Naive thymus-derived CD4-positive, alpha-beta T cell (primary cell): ENCODE measurements at regions not wholly inside any gene's neighbourhood (a gene's known extent, or its start where the extent isn't known, plus 50 kb on each side); places are given as distances from the start of the nearest gene placed in this dataset.

Experiments used
- ATAC-seq: fragments of 150-1000 bp; cut with Tn5 transposase; 2 replicates; pipeline ENCODE4 v1.10.0; 2021; ENCODE audit warnings: mild to moderate bottlenecking, moderate library complexity
- CTCF ChIA-PET: fragments of 350-600 bp; sonication (Branson Sonifier 250); formaldehyde crosslinking; loops from one replicate; lab custom pipeline; 2021; ENCODE audit warnings: antibody characterized with exemption; lab: Charles Lee
- POLR2A ChIA-PET: fragments of 350-600 bp; sonication (Branson Sonifier 250); formaldehyde crosslinking; loops from one replicate; lab custom pipeline; 2021; ENCODE audit warnings: antibody characterized with exemption, inconsistent platforms; lab: Charles Lee
- DNase-seq, 9 donors: peaks; one replicate each; pipeline versions ENCODE4 v3.0.0 to v3.0.0-alpha.2; 2020 to 2022; ENCODE audit warnings: mixed read lengths in 1 of 9
- H3K27ac ChIP-seq: one replicate; pipeline ENCODE4 v1.7.0; 2013; ENCODE audit warnings: mild to moderate bottlenecking, low read depth, low read length, moderate library complexity
- H3K27me3 ChIP-seq, 2 donors: one replicate each; pipeline ENCODE4 v1.7.0; 2013; ENCODE audit warnings: low read length in 2 of 2, mild to moderate bottlenecking in 2 of 2, moderate library complexity in 2 of 2; ENCODE audit not compliant: control insufficient read depth in 2 of 2, insufficient read depth in 2 of 2
- H3K36me3 ChIP-seq, 3 experiments: 1 replicate in 2 of 3; 2 replicates in 1 of 3; pipeline ENCODE4 v1.7.0; 2013; ENCODE audit warnings: low read length in 3 of 3, mild to moderate bottlenecking in 3 of 3, moderate library complexity in 1 of 3; ENCODE audit not compliant: insufficient read depth in 3 of 3, control insufficient read depth in 2 of 3
- H3K4me1 ChIP-seq, 2 donors: one replicate each; pipeline ENCODE4 v1.7.0; 2013; ENCODE audit warnings: low read length in 2 of 2, mild to moderate bottlenecking in 2 of 2, moderate library complexity in 1 of 2; ENCODE audit not compliant: control insufficient read depth in 2 of 2, insufficient read depth in 2 of 2
- H3K4me3 ChIP-seq: 2 replicates; pipeline ENCODE4 v1.7.0; 2013; ENCODE audit warnings: mild to moderate bottlenecking, low read length
- H3K9me3 ChIP-seq, 3 experiments: 1 replicate in 2 of 3; 2 replicates in 1 of 3; pipeline ENCODE4 v1.7.0; 2013; ENCODE audit warnings: low read length in 3 of 3; ENCODE audit not compliant: control insufficient read depth in 2 of 3
- H3K27ac Mint-ChIP-seq, 9 donors: one replicate each; pipeline ENCODE4 v1.8.0; 2020 to 2022; ENCODE audit warnings: mixed read lengths in 9 of 9, mild to moderate bottlenecking in 8 of 9, moderate library complexity in 5 of 9, inconsistent platforms in 2 of 9
- H3K27me3 Mint-ChIP-seq, 5 donors: one replicate each; pipeline ENCODE4 v1.8.0; 2021 to 2022; ENCODE audit warnings: mixed read lengths in 5 of 5, mild to moderate bottlenecking in 1 of 5
- H3K36me3 Mint-ChIP-seq, 5 donors: one replicate each; pipeline ENCODE4 v1.8.0; 2020 to 2022; ENCODE audit warnings: mixed read lengths in 5 of 5, mild to moderate bottlenecking in 3 of 5, inconsistent platforms in 1 of 5
- H3K4me1 Mint-ChIP-seq, 7 donors: one replicate each; pipeline ENCODE4 v1.8.0; 2020 to 2022; ENCODE audit warnings: mixed read lengths in 7 of 7, mild to moderate bottlenecking in 3 of 7, inconsistent platforms in 1 of 7
- H3K4me3 Mint-ChIP-seq, 10 donors: one replicate each; pipeline ENCODE4 v1.8.0; 2020 to 2022; ENCODE audit warnings: mild to moderate bottlenecking in 10 of 10, mixed read lengths in 10 of 10, moderate library complexity in 6 of 10, inconsistent platforms in 2 of 10
- H3K9me3 Mint-ChIP-seq, 11 donors: one replicate each; pipeline ENCODE4 v1.8.0; 2020 to 2022; ENCODE audit warnings: mixed read lengths in 11 of 11, mild to moderate bottlenecking in 4 of 11, inconsistent platforms in 1 of 11, moderate library complexity in 1 of 11
- intact Hi-C, 2 donors: fragments of 100-400 bp; cut with micrococcal nuclease; formaldehyde crosslinking; loops; one replicate each; pipeline ENCODE4 v1.15.1; 2023

GRCh38 chr4:114316789-114317188 is 281.8 kb upstream of the UGT8 start:
- H3K27me3 ChIP-seq: no peaks in the 10 kb centered on the region
- no peaks in the 10 kb centered on the region for H3K4me1 ChIP-seq
- H3K4me3 ChIP-seq: no peak overlapping the region
- ATAC-seq (no peak), DNase-seq (no peak)
- ChIA-PET POLR2A (no interaction called here), CTCF (no interaction called here)
- intact Hi-C loops: no loop called here
- H3K27ac ChIP-seq: no peak overlapping the region
- H3K27ac Mint-ChIP-seq: no peak overlapping the region
- H3K4me3 Mint-ChIP-seq: no peak overlapping the region
- H3K27me3 Mint-ChIP-seq: peaks cover 0 to 23% (median 9%) of the 10 kb centered on the region in 5 donors
- no peaks in the 10 kb centered on the region for H3K9me3 ChIP-seq
- H3K36me3 Mint-ChIP-seq: no peaks in the 10 kb centered on the region
- H3K4me1 Mint-ChIP-seq: no peaks in the 10 kb centered on the region
- no peaks in the 10 kb centered on the region for H3K36me3 ChIP-seq
- peaks cover 0 to 2% (median 0%) of the 10 kb centered on the region in 11 donors for H3K9me3 Mint-ChIP-seq

GRCh38 chr4:114317564-114317963 is 281.0 kb upstream of the UGT8 start:
- no peaks in the 10 kb centered on the region for H3K36me3 Mint-ChIP-seq
- ChIA-PET CTCF (no interaction called here), POLR2A (no interaction called here)
- no peak overlapping the region for H3K27ac Mint-ChIP-seq
- Histone ChIP-seq H3K4me1 (no peaks in the 10 kb centered on the region), H3K4me3 (no peak overlapping the region), H3K27me3 (no peaks in the 10 kb centered on the region), H3K36me3 (no peaks in the 10 kb centered on the region), H3K9me3 (no peaks in the 10 kb centered on the region), H3K27ac (no peak overlapping the region)
- H3K27me3 Mint-ChIP-seq: peaks cover 0 to 23% (median 6%) of the 10 kb centered on the region in 5 donors
- intact Hi-C loops: no loop called here
- no peaks in the 10 kb centered on the region for H3K4me1 Mint-ChIP-seq
- peaks cover 0 to 2% (median 0%) of the 10 kb centered on the region in 11 donors for H3K9me3 Mint-ChIP-seq
- no peak for ATAC-seq
- H3K4me3 Mint-ChIP-seq: no peak overlapping the region
- no peak for DNase-seq

GRCh38 chr4:114318309-114318708 is 280.3 kb upstream of the UGT8 start:
- no peak overlapping the region for H3K27ac Mint-ChIP-seq
- intact Hi-C loops: no loop called here
- Histone ChIP-seq H3K36me3 (no peaks in the 10 kb centered on the region), H3K4me3 (no peak overlapping the region), H3K4me1 (no peaks in the 10 kb centered on the region), H3K27me3 (no peaks in the 10 kb centered on the region), H3K27ac (no peak overlapping the region), H3K9me3 (no peaks in the 10 kb centered on the region)
- no peak overlapping the region for H3K4me3 Mint-ChIP-seq
- peaks cover 0 to 17% (median 3%) of the 10 kb centered on the region in 5 donors for H3K27me3 Mint-ChIP-seq
- DNase-seq: no peak
- no peak for ATAC-seq
- H3K9me3 Mint-ChIP-seq: peaks cover 0 to 2% (median 0%) of the 10 kb centered on the region in 11 donors
- H3K4me1 Mint-ChIP-seq: no peaks in the 10 kb centered on the region
- CTCF ChIA-PET: no interaction called here
- POLR2A ChIA-PET: no interaction called here
- no peaks in the 10 kb centered on the region for H3K36me3 Mint-ChIP-seq

- DNase-seq (no peak), ATAC-seq (no peak)
- Mint-ChIP-seq H3K27ac (no peak overlapping the region), H3K27me3 (peaks cover 0 to 13% (median 9%) of the 10 kb centered on the region in 5 donors), H3K4me3 (no peak overlapping the region), H3K36me3 (no peaks in the 10 kb centered on the region), H3K4me1 (no peaks in the 10 kb centered on the region), H3K9me3 (peaks cover 0 to 2% (median 0%) of the 10 kb centered on the region in 11 donors)
- no peaks in the 10 kb centered on the region for H3K9me3 ChIP-seq
- H3K27me3 ChIP-seq: no peaks in the 10 kb centered on the region
- intact Hi-C loops: no loop called here
- no peaks in the 10 kb centered on the region for H3K4me1 ChIP-seq
- no peak overlapping the region for H3K4me3 ChIP-seq
- H3K27ac ChIP-seq: no peak overlapping the region
- ChIA-PET POLR2A (no interaction called here), CTCF (no interaction called here)
- no peaks in the 10 kb centered on the region for H3K36me3 ChIP-seq
These were observed 278.5 kb upstream of the UGT8 start for GRCh38 chr4:114320126-114320525.

- Mint-ChIP-seq H3K9me3 (no peaks in the 10 kb centered on the region), H3K4me3 (no peak overlapping the region), H3K4me1 (no peaks in the 10 kb centered on the region), H3K36me3 (no peaks in the 10 kb centered on the region), H3K27ac (no peak overlapping the region), H3K27me3 (peaks cover 0 to 13% (median 6%) of the 10 kb centered on the region in 5 donors)
- CTCF ChIA-PET: no interaction called here
- Histone ChIP-seq H3K4me1 (no peaks in the 10 kb centered on the region), H3K27me3 (no peaks in the 10 kb centered on the region), H3K27ac (no peak overlapping the region), H3K9me3 (no peaks in the 10 kb centered on the region), H3K4me3 (no peak overlapping the region), H3K36me3 (no peaks in the 10 kb centered on the region)
- ATAC-seq (no peak), DNase-seq (no peak)
- POLR2A ChIA-PET: no interaction called here
- intact Hi-C loops: no loop called here
These were observed 277.2 kb upstream of the UGT8 start for GRCh38 chr4:114321366-114321765.

- H3K27ac Mint-ChIP-seq: no peak overlapping the region
- no peaks in the 10 kb centered on the region for H3K36me3 Mint-ChIP-seq
- ATAC-seq (no peak), DNase-seq (no peak)
- Histone ChIP-seq H3K27me3 (no peaks in the 10 kb centered on the region), H3K27ac (no peak overlapping the region), H3K4me3 (no peak overlapping the region), H3K9me3 (no peaks in the 10 kb centered on the region), H3K4me1 (no peaks in the 10 kb centered on the region), H3K36me3 (no peaks in the 10 kb centered on the region)
- H3K9me3 Mint-ChIP-seq: no peaks in the 10 kb centered on the region
- no peak overlapping the region for H3K4me3 Mint-ChIP-seq
- peaks cover 0 to 13% (median 5%) of the 10 kb centered on the region in 5 donors for H3K27me3 Mint-ChIP-seq
- POLR2A ChIA-PET: no interaction called here
- intact Hi-C loops: no loop called here
- CTCF ChIA-PET: no interaction called here
- H3K4me1 Mint-ChIP-seq: no peaks in the 10 kb centered on the region
These were observed 274.8 kb upstream of the UGT8 start for GRCh38 chr4:114323841-114324240.

- Histone ChIP-seq H3K4me3 (no peak overlapping the region), H3K36me3 (no peaks in the 10 kb centered on the region), H3K27ac (no peak overlapping the region), H3K9me3 (no peaks in the 10 kb centered on the region), H3K4me1 (no peaks in the 10 kb centered on the region), H3K27me3 (no peaks in the 10 kb centered on the region)
- Mint-ChIP-seq H3K4me1 (no peaks in the 10 kb centered on the region), H3K9me3 (peaks cover 0 to 5% (median 0%) of the 10 kb centered on the region in 11 donors), H3K36me3 (no peaks in the 10 kb centered on the region), H3K4me3 (no peak overlapping the region), H3K27ac (no peak overlapping the region), H3K27me3 (peaks cover 0 to 19% (median 4%) of the 10 kb centered on the region in 5 donors)
- DNase-seq (no peak), ATAC-seq (no peak)
- intact Hi-C loops: no loop called here
- POLR2A ChIA-PET: no interaction called here
- CTCF ChIA-PET: no interaction called here
These were observed 272.2 kb upstream of the UGT8 start for GRCh38 chr4:114326358-114326757.
